ENCODE measurements at regions not wholly inside any gene's neighbourhood (a gene's known extent, or its start where the extent isn't known, plus 50 kb on each side); places are given as distances from the start of the nearest gene placed in this dataset.

- no peaks in the 10 kb centered on the region for H3K4me1 ChIP-seq (ENCODE audit: insufficient read depth, poor library complexity, severe bottlenecking)
- H3K36me3 ChIP-seq (ENCODE audit: low read depth): no peaks in the 10 kb centered on the region
- H3K27me3 ChIP-seq (ENCODE audit: insufficient read depth, poor library complexity, severe bottlenecking): peaks cover 9% of the 10 kb centered on the region
- H3K27ac ChIP-seq (ENCODE audit: poor library complexity, severe bottlenecking): no peak overlapping the region
- ATAC-seq (ENCODE audit: low read depth): no peak
- H3K9me3 ChIP-seq (ENCODE audit: severe bottlenecking): no peaks in the 10 kb centered on the region
- no peak overlapping the region for H3K4me3 ChIP-seq (ENCODE audit: severe bottlenecking)
- TF ChIP-seq, protein P1, sequence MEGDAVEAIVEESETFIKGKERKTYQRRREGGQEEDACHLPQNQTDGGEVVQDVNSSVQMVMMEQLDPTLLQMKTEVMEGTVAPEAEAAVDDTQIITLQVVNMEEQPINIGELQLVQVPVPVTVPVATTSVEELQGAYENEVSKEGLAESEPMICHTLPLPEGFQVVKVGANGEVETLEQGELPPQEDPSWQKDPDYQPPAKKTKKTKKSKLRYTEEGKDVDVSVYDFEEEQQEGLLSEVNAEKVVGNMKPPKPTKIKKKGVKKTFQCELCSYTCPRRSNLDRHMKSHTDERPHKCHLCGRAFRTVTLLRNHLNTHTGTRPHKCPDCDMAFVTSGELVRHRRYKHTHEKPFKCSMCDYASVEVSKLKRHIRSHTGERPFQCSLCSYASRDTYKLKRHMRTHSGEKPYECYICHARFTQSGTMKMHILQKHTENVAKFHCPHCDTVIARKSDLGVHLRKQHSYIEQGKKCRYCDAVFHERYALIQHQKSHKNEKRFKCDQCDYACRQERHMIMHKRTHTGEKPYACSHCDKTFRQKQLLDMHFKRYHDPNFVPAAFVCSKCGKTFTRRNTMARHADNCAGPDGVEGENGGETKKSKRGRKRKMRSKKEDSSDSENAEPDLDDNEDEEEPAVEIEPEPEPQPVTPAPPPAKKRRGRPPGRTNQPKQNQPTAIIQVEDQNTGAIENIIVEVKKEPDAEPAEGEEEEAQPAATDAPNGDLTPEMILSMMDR (IDR thresholded peaks at IDR 0.05; ENCODE audit: poor library complexity, severe bottlenecking): no peak
- DNase-seq (ENCODE audit: low spot score): no peak
These were observed 69.7 kb downstream of the KCNF1 start for GRCh38 chr2:10981451-10981850.

DNA sequence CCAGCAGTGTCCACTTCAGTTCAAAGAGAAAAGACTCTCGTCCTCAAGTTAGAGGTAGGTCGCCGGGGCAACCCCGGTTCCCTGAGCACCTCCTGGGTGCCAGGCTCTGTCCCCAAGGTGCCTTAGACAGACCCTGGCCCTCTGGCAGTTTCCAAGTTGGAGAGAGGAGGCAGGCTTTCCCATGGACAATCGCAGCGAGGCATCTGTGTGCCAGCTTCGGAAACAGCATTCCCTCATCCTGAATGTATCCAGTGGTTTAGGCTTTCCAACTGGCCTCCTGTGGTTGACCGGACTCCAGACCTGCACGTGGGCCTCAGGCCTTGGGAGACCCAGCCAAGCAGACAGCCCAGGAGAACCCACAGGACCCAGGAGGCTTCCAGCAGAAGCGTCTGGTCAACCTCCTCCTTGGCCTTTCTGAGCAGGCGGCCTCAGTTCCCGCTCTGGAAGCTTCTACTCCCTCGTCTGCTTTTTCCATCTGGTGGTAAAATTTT lies 70.3 kb downstream of the KCNF1 start:
- TF ChIP-seq, protein P1 (IDR thresholded peaks at IDR 0.05; ENCODE audit: poor library complexity, severe bottlenecking): no peak
- no peaks in the 10 kb centered on the region for H3K4me1 ChIP-seq (ENCODE audit: insufficient read depth, poor library complexity, severe bottlenecking)

DNA sequence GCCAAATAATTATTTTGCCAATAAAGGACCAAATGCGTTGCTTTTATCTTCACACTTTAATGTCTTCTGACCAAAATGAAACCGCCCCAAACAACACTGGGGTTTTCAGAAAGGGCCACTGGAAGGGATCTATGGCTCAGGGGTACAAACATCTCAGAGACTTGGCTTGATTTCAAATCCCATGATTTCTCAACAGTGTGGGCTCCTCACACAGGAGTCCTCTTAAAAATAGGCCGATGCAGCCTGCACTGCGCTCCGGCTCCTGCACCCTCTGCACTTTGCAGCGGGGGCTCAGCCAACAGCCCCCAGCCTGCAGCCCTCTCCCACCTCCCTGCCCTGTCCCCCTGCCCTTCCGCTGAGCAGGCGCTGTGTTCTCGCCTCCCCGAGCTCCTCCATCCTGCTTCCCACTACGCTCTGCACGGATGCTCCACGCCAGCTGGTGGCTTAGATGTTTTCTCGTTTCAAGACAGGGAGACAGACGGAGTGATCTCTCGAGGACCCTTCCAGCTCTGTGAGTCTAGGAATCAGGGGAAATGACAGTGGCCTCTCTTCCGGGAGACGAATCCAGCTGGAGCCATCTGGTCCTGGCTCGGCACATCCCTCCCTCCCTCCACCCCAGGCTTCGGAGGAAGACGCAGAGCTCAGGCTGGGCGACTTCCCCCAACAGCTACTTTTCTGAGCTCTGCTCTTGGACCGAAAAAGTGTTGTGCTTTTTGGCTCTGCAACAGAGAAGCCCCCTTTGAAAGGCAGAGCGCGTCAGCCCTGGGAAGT lies 71.4 kb downstream of the KCNF1 start:
- TF ChIP-seq, protein P1 (IDR thresholded peaks at IDR 0.05; ENCODE audit: poor library complexity, severe bottlenecking): no peak
- peaks cover 9% of the 10 kb centered on the region for H3K27me3 ChIP-seq (ENCODE audit: insufficient read depth, poor library complexity, severe bottlenecking)
- no peak for ATAC-seq (ENCODE audit: low read depth)
- no peak overlapping the region for H3K4me3 ChIP-seq (ENCODE audit: severe bottlenecking)
- no peaks in the 10 kb centered on the region for H3K36me3 ChIP-seq (ENCODE audit: low read depth)
- no peaks in the 10 kb centered on the region for H3K9me3 ChIP-seq (ENCODE audit: severe bottlenecking)
- H3K27ac ChIP-seq (ENCODE audit: poor library complexity, severe bottlenecking): no peak overlapping the region
- H3K4me1 ChIP-seq (ENCODE audit: insufficient read depth, poor library complexity, severe bottlenecking): no peaks in the 10 kb centered on the region
- DNase-seq (ENCODE audit: low spot score): no peak

More for the DNA sequence above, 70.3 kb downstream of the KCNF1 start:
- Histone ChIP-seq H3K9me3 (ENCODE audit: severe bottlenecking) (no peaks in the 10 kb centered on the region), H3K36me3 (ENCODE audit: low read depth) (no peaks in the 10 kb centered on the region), H3K27ac (ENCODE audit: poor library complexity, severe bottlenecking) (no peak overlapping the region), H3K4me3 (ENCODE audit: severe bottlenecking) (no peak overlapping the region), H3K27me3 (ENCODE audit: insufficient read depth, poor library complexity, severe bottlenecking) (peaks cover 9% of the 10 kb centered on the region)
- ATAC-seq (ENCODE audit: low read depth): no peak
- DNase-seq (ENCODE audit: low spot score): no peak

DNA sequence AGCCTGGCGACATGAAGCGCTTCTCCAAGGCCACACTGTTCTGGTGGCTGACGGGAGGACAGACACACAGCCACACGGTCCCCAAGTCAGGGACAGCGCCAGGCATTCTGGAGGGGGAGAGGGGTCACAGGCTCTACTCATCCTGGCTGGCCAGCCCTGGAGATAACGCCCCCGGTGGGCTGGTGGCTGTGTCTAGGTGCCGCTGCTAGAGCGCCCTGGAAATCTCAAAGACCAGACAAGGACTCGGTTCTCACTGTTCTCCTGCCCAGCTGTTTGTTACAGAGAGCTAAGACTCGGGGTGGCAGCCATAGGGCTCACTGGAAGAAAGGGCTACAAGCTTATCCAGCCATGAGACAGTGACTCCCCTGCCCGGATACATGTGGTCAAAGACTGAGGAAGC lies 72.0 kb downstream of the KCNF1 start:
- no peak overlapping the region for H3K4me3 ChIP-seq (ENCODE audit: severe bottlenecking)
- ATAC-seq (ENCODE audit: low read depth) (no peak), DNase-seq (ENCODE audit: low spot score) (no peak)
- H3K4me1 ChIP-seq (ENCODE audit: insufficient read depth, poor library complexity, severe bottlenecking): no peaks in the 10 kb centered on the region
- H3K27ac ChIP-seq (ENCODE audit: poor library complexity, severe bottlenecking): no peak overlapping the region
- TF ChIP-seq, protein P1 (IDR thresholded peaks at IDR 0.05; ENCODE audit: poor library complexity, severe bottlenecking): no peak
- H3K9me3 ChIP-seq (ENCODE audit: severe bottlenecking): no peaks in the 10 kb centered on the region
- peaks cover 9% of the 10 kb centered on the region for H3K27me3 ChIP-seq (ENCODE audit: insufficient read depth, poor library complexity, severe bottlenecking)
- no peaks in the 10 kb centered on the region for H3K36me3 ChIP-seq (ENCODE audit: low read depth)

All from RWPE2 (cell line).